Left lung (tissue), 4 donors: ENCODE measurements at regions not wholly inside any gene's neighbourhood (a gene's known extent, or its start where the extent isn't known, plus 50 kb on each side); places are given as distances from the start of the nearest gene placed in this dataset.

Experiments used
- ATAC-seq: fragments of 200-7000 bp; cut with Tn5 transposase; one replicate; pipeline ENCODE4 v1.9.1; 2020; ENCODE audit warnings: moderate library complexity
- DNase-seq, 4 donors: peaks; one replicate each; pipeline ENCODE4 v3.0.0-alpha.2; 2013 to 2020
- H3K27ac ChIP-seq, 2 donors: fragments of 200-600 bp; sonication (generic) in 1 of 2; one replicate each; pipeline versions ENCODE4 v1.5.0 to v1.8.0; 2020 to 2021
- H3K27me3 ChIP-seq, 2 donors: fragments of 200-600 bp; sonication (generic) in 1 of 2; one replicate each; pipeline versions ENCODE4 v1.5.0 to v1.8.0; 2020 to 2021
- H3K36me3 ChIP-seq, 2 donors: fragments of 200-600 bp; sonication (generic) in 1 of 2; one replicate each; pipeline versions ENCODE4 v1.5.0 to v1.8.0; 2020 to 2021
- H3K4me1 ChIP-seq, 2 donors: fragments of 200-600 bp; one replicate each; pipeline ENCODE4 v1.8.0; 2021
- H3K4me3 ChIP-seq, 2 donors: fragments of 200-600 bp; sonication (generic) in 1 of 2; one replicate each; pipeline versions ENCODE4 v1.5.0 to v1.8.0; 2020 to 2021; ENCODE audit warnings: mild to moderate bottlenecking in 1 of 2
- H3K9me3 ChIP-seq, 2 donors: fragments of 200-600 bp; sonication (generic) in 1 of 2; one replicate each; pipeline versions ENCODE4 v1.5.0 to v1.8.0; 2020 to 2021
- CTCF ChIP-seq, 2 donors: fragments of 200-600 bp; sonication (generic) in 1 of 2; IDR thresholded peaks; one replicate each; pipeline versions ENCODE4 v1.5.0 to v1.8.0; 2021; ENCODE audit warnings: antibody characterized with exemption in 2 of 2
- intact Hi-C, 2 donors: fragments of 100-400 bp; cut with DNase I; formaldehyde crosslinking; loops; one replicate each; pipeline versions ENCODE4 v1.11.2 to v1.14.2; 2022
- donor health status: DM: no; HTN: yes; CAD: no.
- donor health status: DM: no; HTN: no; CAD: no.

GRCh38 chr17:77310336-77310735 is 169.6 kb downstream of the SEC14L1 start:
- no peak for TF ChIP-seq CTCF (IDR thresholded peaks at IDR 0.05)
- H3K27me3 ChIP-seq, result no peaks in the 10 kb centered on the region
- intact Hi-C loops, result no loop called here
- no peak for ATAC-seq
- no peak overlapping the region for H3K27ac ChIP-seq
- H3K4me1 ChIP-seq, result peaks cover 0 to 27% of the 10 kb centered on the region in 2 donors
- no peaks in the 10 kb centered on the region for H3K36me3 ChIP-seq
- H3K4me3 ChIP-seq, result no peak overlapping the region
- no peaks in the 10 kb centered on the region for H3K9me3 ChIP-seq
- DNase-seq, result no peak

GRCh38 chr17:77311371-77311981 is 170.7 kb downstream of the SEC14L1 start:
- H3K9me3 ChIP-seq, result no peaks in the 10 kb centered on the region
- H3K36me3 ChIP-seq, result no peaks in the 10 kb centered on the region
- no peak overlapping the region for H3K27ac ChIP-seq
- ATAC-seq, result no peak
- DNase-seq, result peak in 1 of 4 donors; percentile 47
- no peak overlapping the region for H3K4me3 ChIP-seq
- peaks cover 9 to 38% of the 10 kb centered on the region in 2 donors for H3K4me1 ChIP-seq
- H3K27me3 ChIP-seq, result no peaks in the 10 kb centered on the region
- intact Hi-C loops, result no loop called here
- TF ChIP-seq CTCF (IDR thresholded peaks at IDR 0.05), result no peak

GRCh38 chr17:77312061-77312701 is 171.4 kb downstream of the SEC14L1 start:
- H3K4me1 ChIP-seq, result peaks cover 11 to 43% of the 10 kb centered on the region in 2 donors
- no peak overlapping the region for H3K4me3 ChIP-seq
- ATAC-seq (no peak), DNase-seq (peak in 1 of 4 donors; percentile 42)
- H3K27ac ChIP-seq, result no peak overlapping the region
- H3K27me3 ChIP-seq, result no peaks in the 10 kb centered on the region
- intact Hi-C loops, result no loop called here
- H3K9me3 ChIP-seq, result no peaks in the 10 kb centered on the region
- no peaks in the 10 kb centered on the region for H3K36me3 ChIP-seq
- TF ChIP-seq CTCF (IDR thresholded peaks at IDR 0.05), result no peak

GRCh38 chr17:77312786-77313599 is 172.2 kb downstream of the SEC14L1 start:
- DNase-seq, result peak in 2 of 4 donors; percentile 45 to 83
- ATAC-seq, result no peak
- no peaks in the 10 kb centered on the region for H3K9me3 ChIP-seq
- H3K27ac ChIP-seq, result no peak overlapping the region
- intact Hi-C loops, result no loop called here
- no peak for TF ChIP-seq CTCF (IDR thresholded peaks at IDR 0.05)
- peaks cover 11 to 45% of the 10 kb centered on the region in 2 donors for H3K4me1 ChIP-seq
- no peak overlapping the region for H3K4me3 ChIP-seq
- no peaks in the 10 kb centered on the region for H3K36me3 ChIP-seq
- no peaks in the 10 kb centered on the region for H3K27me3 ChIP-seq

- Histone ChIP-seq H3K27me3 (no peaks in the 10 kb centered on the region), H3K27ac (no peak overlapping the region), H3K36me3 (no peaks in the 10 kb centered on the region), H3K9me3 (no peaks in the 10 kb centered on the region), H3K4me1 (peaks cover 16 to 44% of the 10 kb centered on the region in 2 donors), H3K4me3 (no peak overlapping the region)
- no peak for TF ChIP-seq CTCF (IDR thresholded peaks at IDR 0.05)
- intact Hi-C loops, result no loop called here
- no peak for ATAC-seq
- DNase-seq, result peak in 1 of 4 donors; percentile 26
Observed at GRCh38 chr17:77313831-77314230, 173.1 kb downstream of the SEC14L1 start.
